K562 (cell line): ENCODE measurements at regions not wholly inside any gene's neighbourhood (a gene's known extent, or its start where the extent isn't known, plus 50 kb on each side); places are given as distances from the start of the nearest gene placed in this dataset.

Experiments used
- ASH1L ChIP-seq: fragments of 450-650 bp; IDR thresholded peaks from 2 replicates; pipeline ENCODE4 v1.6.1; 2018; ENCODE audit warnings: borderline replicate concordance, mild to moderate bottlenecking, low read depth; ENCODE audit not compliant: partially characterized antibody
- HEY1 ChIP-seq: fragments of 250-450 bp; sonication (Bioruptor Pico); IDR thresholded peaks from 2 replicates; pipeline ENCODE4 v1.5.0; 2020; ENCODE audit warnings: mild to moderate bottlenecking, moderate library complexity, borderline replicate concordance
- RFX5 ChIP-seq: IDR thresholded peaks from 2 replicates; pipeline ENCODE4 v1.6.1; 2011; ENCODE audit warnings: low read depth, mild to moderate bottlenecking, improper control_type of control experiment, low read length
- RREB1 ChIP-seq: fragments of 250-450 bp; sonication (Bioruptor Pico); IDR thresholded peaks from 2 replicates; pipeline ENCODE4 v1.4.0; 2020
- ZBTB11 ChIP-seq, 3 experiments: fragments of 200-800 bp in 1 of 3; fragments of 250-450 bp in 1 of 3; fragments of 450-650 bp in 1 of 3; sonication (Bioruptor Pico) in 1 of 3; sonication (Bioruptor generic) in 1 of 3; formaldehyde crosslinking in 1 of 3; IDR thresholded peaks; 2 replicates each; pipeline versions ENCODE4 v1.6.1 to v1.8.0; 2016 to 2022; ENCODE audit warnings: mild to moderate bottlenecking in 2 of 3, missing genetic modification characterization in 2 of 3, missing compliant biosample characterization in 1 of 3, moderate library complexity in 1 of 3

GRCh38 chr5:8394965-8395364, 526.0 kb downstream of the MTRR start (continued):
- TF ChIP-seq RFX5 (no peak), RREB1 (CRISPR knock-in tag) (no peak), ZBTB11 (CRISPR knock-in tag; IDR thresholded peaks at IDR 0.05) (no peak), HEY1 (CRISPR knock-in tag) (no peak), ASH1L (no peak)
- TF ChIP-seq, all 486 proteins: peak for 0
